H9 (cell line): ENCODE measurements at regions not wholly inside any gene's neighbourhood (a gene's known extent, or its start where the extent isn't known, plus 50 kb on each side); places are given as distances from the start of the nearest gene placed in this dataset.
"Not testable (repeated sequence)": the region's sequence is repeated elsewhere in the genome, so short reads cannot be mapped to it uniquely, and the experiment has no call there.

Experiments used
- DNase-seq: peaks from one replicate; pipeline ENCODE4 v3.0.0-alpha.2; 2017
- H2AFZ ChIP-seq: one replicate; pipeline ENCODE4 v1.6.1; 2013; ENCODE audit warnings: mild to moderate bottlenecking, low read length, control low read depth, moderate library complexity
- H2AK5ac ChIP-seq: 2 replicates; pipeline ENCODE4 v1.6.1; 2013; ENCODE audit warnings: low read length, control low read depth, mixed read lengths; ENCODE audit not compliant: insufficient read length
- H2BK120ac ChIP-seq: one replicate; pipeline ENCODE4 v1.6.1; 2013; ENCODE audit warnings: low read depth, mild to moderate bottlenecking, low read length, control low read depth, inconsistent platforms; ENCODE audit not compliant: poor library complexity, severe bottlenecking
- H2BK12ac ChIP-seq: 2 replicates; pipeline ENCODE4 v1.6.1; 2013; ENCODE audit warnings: low read length, control low read depth, mixed read lengths, low read depth; ENCODE audit not compliant: insufficient read length
- H2BK15ac ChIP-seq: 2 replicates; pipeline ENCODE4 v1.6.1; 2013; ENCODE audit warnings: low read depth, low read length, control low read depth
- H2BK20ac ChIP-seq: one replicate; pipeline ENCODE4 v1.6.1; 2013; ENCODE audit warnings: low read depth, mild to moderate bottlenecking, low read length, control low read depth, inconsistent platforms; ENCODE audit not compliant: poor library complexity, severe bottlenecking
- H2BK5ac ChIP-seq: 2 replicates; pipeline ENCODE4 v1.6.1; 2013; ENCODE audit warnings: low read length, control low read depth, mixed read lengths; ENCODE audit not compliant: insufficient read length
- H3K14ac ChIP-seq: 2 replicates; pipeline ENCODE4 v1.6.1; 2013; ENCODE audit warnings: low read length, control low read depth; ENCODE audit not compliant: insufficient read depth
- H3K18ac ChIP-seq: 2 replicates; pipeline ENCODE4 v1.6.1; 2013; ENCODE audit warnings: low read depth, mild to moderate bottlenecking, mixed read lengths, low read length, control low read depth; ENCODE audit not compliant: insufficient read length
- H3K23ac ChIP-seq: 2 replicates; pipeline ENCODE4 v1.6.1; 2013; ENCODE audit warnings: low read length, control low read depth, mixed read lengths, low read depth; ENCODE audit not compliant: insufficient read length
- H3K23me2 ChIP-seq: 2 replicates; pipeline ENCODE4 v1.6.1; 2013; ENCODE audit warnings: low read depth, mild to moderate bottlenecking, mixed read lengths, low read length, control low read depth; ENCODE audit not compliant: insufficient read length, poor library complexity, severe bottlenecking
- H3K27ac ChIP-seq: 2 replicates; pipeline ENCODE4 v1.5.1; 2013; ENCODE audit warnings: low read length, control low read depth, mixed read lengths, low read depth; ENCODE audit not compliant: insufficient read length
- H3K27me3 ChIP-seq: 2 replicates; pipeline ENCODE4 v1.6.1; 2013; ENCODE audit warnings: low read length, control low read depth, inconsistent platforms; ENCODE audit not compliant: insufficient read depth
- H3K4ac ChIP-seq: 2 replicates; pipeline ENCODE4 v1.6.1; 2013; ENCODE audit warnings: low read depth, mild to moderate bottlenecking, control low read depth, inconsistent platforms, low read length, moderate library complexity
- H3K4me1 ChIP-seq: 2 replicates; pipeline ENCODE4 v1.6.1; 2013; ENCODE audit warnings: low read length, control low read depth, inconsistent platforms; ENCODE audit not compliant: insufficient read depth
- H3K4me2 ChIP-seq: 2 replicates; pipeline ENCODE4 v1.6.1; 2013; ENCODE audit warnings: low read length, control low read depth, mixed read lengths; ENCODE audit not compliant: insufficient read length, insufficient read depth
- H3K56ac ChIP-seq: 2 replicates; pipeline ENCODE4 v1.6.1; 2013; ENCODE audit warnings: low read depth, mild to moderate bottlenecking, mixed read lengths, low read length, control low read depth; ENCODE audit not compliant: insufficient read length
- H3K79me1 ChIP-seq: 2 replicates; pipeline ENCODE4 v1.6.1; 2013; ENCODE audit warnings: low read depth, mild to moderate bottlenecking, moderate library complexity, low read length, control low read depth, inconsistent platforms; ENCODE audit not compliant: insufficient read depth, poor library complexity, severe bottlenecking
- H3K79me2 ChIP-seq: 2 replicates; pipeline ENCODE4 v1.6.1; 2013; ENCODE audit warnings: low read length, control low read depth, inconsistent platforms; ENCODE audit not compliant: insufficient read depth
- H3K9ac ChIP-seq: 2 replicates; pipeline ENCODE4 v1.6.1; 2013; ENCODE audit warnings: low read length, control low read depth, mixed read lengths; ENCODE audit not compliant: insufficient read length; ENCODE audit errors: extremely low read depth
- H3K9me3 ChIP-seq: one replicate; pipeline ENCODE4 v1.6.1; 2013; ENCODE audit warnings: low read depth, low read length, inconsistent platforms; ENCODE audit not compliant: control insufficient read depth
- H3T11ph ChIP-seq: one replicate; pipeline ENCODE4 v1.6.1; 2013; ENCODE audit warnings: mild to moderate bottlenecking, low read length, control low read depth, inconsistent platforms
- H4K20me1 ChIP-seq: one replicate; pipeline ENCODE4 v1.6.1; 2013; ENCODE audit not compliant: control insufficient read depth, insufficient read length, insufficient read depth
- H4K5ac ChIP-seq: 2 replicates; pipeline ENCODE4 v1.6.1; 2013; ENCODE audit warnings: low read depth, mild to moderate bottlenecking, mixed read lengths, low read length, control low read depth; ENCODE audit not compliant: insufficient read length
- H4K8ac ChIP-seq: replicated peaks from 2 replicates; pipeline ENCODE4 v1.6.1; 2013; ENCODE audit warnings: low read length, control low read depth, mixed read lengths, low read depth; ENCODE audit not compliant: insufficient read length
- H4K91ac ChIP-seq: 2 replicates; pipeline ENCODE4 v1.6.1; 2013; ENCODE audit warnings: low read depth, mild to moderate bottlenecking, moderate library complexity, mixed read lengths, low read length, control low read depth; ENCODE audit not compliant: insufficient read length
- H3K27ac Mint-ChIP-seq, 3 experiments: 2 replicates in 2 of 3; 3 replicates in 1 of 3; pipeline ENCODE4 v1.8.0; 2020 to 2021; ENCODE audit warnings: mixed read lengths in 3 of 3, mild to moderate bottlenecking in 1 of 3, moderate library complexity in 1 of 3
- H3K27me3 Mint-ChIP-seq: 2 replicates; pipeline ENCODE4 v1.8.0; 2021; ENCODE audit warnings: low read depth, mild to moderate bottlenecking, moderate library complexity, mixed read lengths
- H3K36me3 Mint-ChIP-seq, 3 experiments: 2 replicates in 2 of 3; 3 replicates in 1 of 3; pipeline ENCODE4 v1.8.0; 2020 to 2021; ENCODE audit warnings: low read depth in 3 of 3, mixed read lengths in 3 of 3; ENCODE audit not compliant: insufficient read depth in 1 of 3
- H3K4me1 Mint-ChIP-seq, 2 experiments: 2 replicates each; pipeline ENCODE4 v1.8.0; 2020; ENCODE audit warnings: mixed read lengths in 2 of 2
- H3K4me3 Mint-ChIP-seq, 2 experiments: 2 replicates in 1 of 2; 3 replicates in 1 of 2; pipeline ENCODE4 v1.8.0; 2020 to 2021; ENCODE audit warnings: mild to moderate bottlenecking in 2 of 2, mixed read lengths in 2 of 2, moderate library complexity in 1 of 2
- H3K9me3 Mint-ChIP-seq, 2 experiments: 2 replicates in 1 of 2; 3 replicates in 1 of 2; pipeline ENCODE4 v1.8.0; 2020; ENCODE audit warnings: mild to moderate bottlenecking in 2 of 2, mixed read lengths in 2 of 2, moderate library complexity in 1 of 2
- WGBS: extraction: QIAGEN DNeasy Blood & Tissue Kit; methylation state at CpG from one replicate; pipeline ENCODE4 v1.1.7; 2013; ENCODE audit warnings: missing lambda C conversion rate, low lambda C conversion rate, mixed read lengths; ENCODE audit not compliant: insufficient read length; ENCODE audit errors: extremely low coverage; 5-methylcytosine and 5-hydroxymethylcytosine counted together

DNA sequence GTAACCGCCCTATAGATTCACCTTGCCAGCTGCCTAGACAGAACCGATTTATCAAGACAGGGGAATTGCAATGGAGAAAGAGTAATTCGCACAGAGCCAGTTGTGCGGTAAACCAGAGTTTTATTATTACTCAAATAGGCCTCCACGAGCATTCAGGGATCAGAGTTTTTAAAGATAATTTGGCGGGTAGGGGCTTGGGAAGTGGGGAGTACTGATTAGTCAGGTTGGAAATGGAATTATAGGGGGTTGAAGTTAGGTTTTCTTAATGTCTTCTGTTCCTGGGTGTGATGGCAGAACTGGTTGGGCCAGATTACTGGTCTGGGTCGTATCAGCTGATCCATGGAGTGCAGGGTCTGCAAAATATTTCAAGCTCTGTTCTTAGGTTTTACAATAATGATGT, 756.9 kb upstream of the ADGRB3 start:
- not testable (repeated sequence) for H3K9ac ChIP-seq, H2BK20ac ChIP-seq, H2BK5ac ChIP-seq, H3K23ac ChIP-seq, H2AFZ ChIP-seq, H3T11ph ChIP-seq, H4K8ac ChIP-seq, H3K4me1 ChIP-seq, H3K14ac ChIP-seq, H3K79me1 ChIP-seq, H3K27me3 Mint-ChIP-seq, H3K4me1 Mint-ChIP-seq, H2BK120ac ChIP-seq, H3K4me3 Mint-ChIP-seq, H3K79me2 ChIP-seq, H3K56ac ChIP-seq, DNase-seq, H3K27me3 ChIP-seq, H3K4me2 ChIP-seq, H3K18ac ChIP-seq, H3K23me2 ChIP-seq, H2AK5ac ChIP-seq, H4K20me1 ChIP-seq, H3K27ac ChIP-seq, H4K5ac ChIP-seq, H2BK12ac ChIP-seq, H3K27ac Mint-ChIP-seq, H3K4ac ChIP-seq, H4K91ac ChIP-seq, H3K9me3 ChIP-seq, H2BK15ac ChIP-seq
- H3K9me3 Mint-ChIP-seq = peaks cover 16 to 29% of the 10 kb centered on the region in 2 experiments
- peaks cover 10 to 29% (median 13%) of the 10 kb centered on the region in 3 experiments for H3K36me3 Mint-ChIP-seq
- WGBS = no CpG with 5 or more reads among the region's 7 CpGs
